HG03520 (cell line): ENCODE measurements at regions not wholly inside any gene's neighbourhood (a gene's known extent, or its start where the extent isn't known, plus 50 kb on each side); places are given as distances from the start of the nearest gene placed in this dataset.
A peak's percentile ranks its signal among the peaks of the same experiment; 100 is the strongest.
"Not testable (repeated sequence)": the region's sequence is repeated elsewhere in the genome, so short reads cannot be mapped to it uniquely, and the experiment has no call there.

Source experiments
- ATAC-seq: cut with Tn5 transposase; IDR thresholded peaks from one replicate; pipeline ENCODE4 v1.9.1; 2021; ENCODE audit warnings: mild to moderate bottlenecking, moderate library complexity; ENCODE audit not compliant: unreplicated experiment

- no peak for ATAC-seq
Measured at GRCh38 chr4:181051931-181052330, 1191.3 kb upstream of the TENM3 start.

- ATAC-seq, result no peak
Measured at GRCh38 chr4:181061787-181062186, 1181.4 kb upstream of the TENM3 start.

GRCh38 chr4:181063212-181063611, 1180.0 kb upstream of the TENM3 start:
- ATAC-seq, result no peak

GRCh38 chr4:181077341-181077740, 1165.9 kb upstream of the TENM3 start:
- no peak for ATAC-seq

- ATAC-seq, result no peak
Measured at GRCh38 chr4:181078196-181078595, 1165.0 kb upstream of the TENM3 start.

- ATAC-seq, result no peak
Measured at GRCh38 chr4:181083757-181084361, 1159.3 kb upstream of the TENM3 start.

- no peak for ATAC-seq
Measured at GRCh38 chr4:181085557-181085956, 1157.6 kb upstream of the TENM3 start.

- ATAC-seq, result no peak
Measured at GRCh38 chr4:181105487-181105886, 1137.7 kb upstream of the TENM3 start.

- no peak for ATAC-seq
Measured at GRCh38 chr4:181106398-181106797, 1136.8 kb upstream of the TENM3 start.

GRCh38 chr4:181108237-181108636, 1135.0 kb upstream of the TENM3 start:
- ATAC-seq, result no peak

GRCh38 chr4:181119186-181119585, 1124.0 kb upstream of the TENM3 start:
- ATAC-seq, result no peak

- no peak for ATAC-seq
Measured at GRCh38 chr4:181121733-181122132, 1121.5 kb upstream of the TENM3 start.

GRCh38 chr4:181127171-181127570, 1116.0 kb upstream of the TENM3 start:
- no peak for ATAC-seq

GRCh38 chr4:181130317-181130716, 1112.9 kb upstream of the TENM3 start:
- not testable (repeated sequence) for ATAC-seq

GRCh38 chr4:181137351-181137750, 1105.9 kb upstream of the TENM3 start:
- no peak for ATAC-seq

- no peak for ATAC-seq
Measured at GRCh38 chr4:181138116-181138515, 1105.1 kb upstream of the TENM3 start.

GRCh38 chr4:181140037-181140603, 1103.1 kb upstream of the TENM3 start:
- ATAC-seq, result no peak

- ATAC-seq, result peak; percentile 83
Measured at GRCh38 chr4:181143250-181143854, 1099.8 kb upstream of the TENM3 start.

GRCh38 chr4:181146051-181146450, 1097.2 kb upstream of the TENM3 start:
- no peak for ATAC-seq

- no peak for ATAC-seq
Measured at GRCh38 chr4:181147416-181147951, 1095.7 kb upstream of the TENM3 start.

- no peak for ATAC-seq
Measured at GRCh38 chr4:181148470-181148869, 1094.7 kb upstream of the TENM3 start.

- no peak for ATAC-seq
Measured at GRCh38 chr4:181150191-181150590, 1093.0 kb upstream of the TENM3 start.
